HFF-Myc (cell line): ENCODE measurements at regions not wholly inside any gene's neighbourhood (a gene's known extent, or its start where the extent isn't known, plus 50 kb on each side); places are given as distances from the start of the nearest gene placed in this dataset.

Experiments
- DNase-seq: peaks from one replicate; pipeline ENCODE4 v3.0.0-alpha.2; 2011; ENCODE audit warnings: low read depth; ENCODE audit errors: extremely low read depth
- H3K4me3 ChIP-seq: replicated peaks from 2 replicates; pipeline ENCODE4 v1.5.1; 2011; ENCODE audit warnings: low read depth, mild to moderate bottlenecking, control low read depth, low read length
- TF ChIP-seq, protein P1 (sequence below): IDR thresholded peaks from 2 replicates; pipeline ENCODE4 v1.5.1; 2012; ENCODE audit warnings: mild to moderate bottlenecking, low read depth, low read length, control low read depth; ENCODE audit errors: missing control alignments

- TF ChIP-seq, protein P1, sequence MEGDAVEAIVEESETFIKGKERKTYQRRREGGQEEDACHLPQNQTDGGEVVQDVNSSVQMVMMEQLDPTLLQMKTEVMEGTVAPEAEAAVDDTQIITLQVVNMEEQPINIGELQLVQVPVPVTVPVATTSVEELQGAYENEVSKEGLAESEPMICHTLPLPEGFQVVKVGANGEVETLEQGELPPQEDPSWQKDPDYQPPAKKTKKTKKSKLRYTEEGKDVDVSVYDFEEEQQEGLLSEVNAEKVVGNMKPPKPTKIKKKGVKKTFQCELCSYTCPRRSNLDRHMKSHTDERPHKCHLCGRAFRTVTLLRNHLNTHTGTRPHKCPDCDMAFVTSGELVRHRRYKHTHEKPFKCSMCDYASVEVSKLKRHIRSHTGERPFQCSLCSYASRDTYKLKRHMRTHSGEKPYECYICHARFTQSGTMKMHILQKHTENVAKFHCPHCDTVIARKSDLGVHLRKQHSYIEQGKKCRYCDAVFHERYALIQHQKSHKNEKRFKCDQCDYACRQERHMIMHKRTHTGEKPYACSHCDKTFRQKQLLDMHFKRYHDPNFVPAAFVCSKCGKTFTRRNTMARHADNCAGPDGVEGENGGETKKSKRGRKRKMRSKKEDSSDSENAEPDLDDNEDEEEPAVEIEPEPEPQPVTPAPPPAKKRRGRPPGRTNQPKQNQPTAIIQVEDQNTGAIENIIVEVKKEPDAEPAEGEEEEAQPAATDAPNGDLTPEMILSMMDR = no peak
- H3K4me3 ChIP-seq = no peak overlapping the region
- DNase-seq = no peak
These were observed 433.7 kb upstream of the AMOT start for GRCh38 chrX:113274345-113274744.

- no peak overlapping the region for H3K4me3 ChIP-seq
- no peak for DNase-seq
- TF ChIP-seq, protein P1 = no peak
These were observed 428.6 kb upstream of the AMOT start for GRCh38 chrX:113269203-113269602.

DNA sequence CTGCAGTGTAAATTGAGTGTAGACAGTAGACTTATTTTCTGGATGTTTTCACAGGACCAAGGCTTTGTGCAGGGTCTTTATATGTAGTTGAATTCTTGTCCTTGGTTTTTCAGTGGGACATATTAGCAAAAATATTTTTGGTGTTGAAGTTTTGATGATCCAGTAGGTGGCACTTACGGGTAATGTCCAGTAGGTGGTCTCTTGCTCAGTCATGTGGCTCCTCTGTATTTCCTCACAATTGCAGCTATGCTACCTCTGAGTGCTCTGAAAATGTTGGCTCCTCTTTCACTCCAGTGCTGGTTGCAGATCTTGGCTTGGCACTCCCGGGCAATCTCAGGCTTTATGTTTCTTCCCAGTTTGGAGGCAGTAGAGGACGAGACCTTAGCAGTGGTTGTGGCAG, 419.8 kb upstream of the AMOT start:
- no peak overlapping the region for H3K4me3 ChIP-seq
- DNase-seq = no peak
- TF ChIP-seq, protein P1 = no peak

GRCh38 chrX:113222305-113222704, 381.7 kb upstream of the AMOT start:
- H3K4me3 ChIP-seq = no peak overlapping the region
- TF ChIP-seq, protein P1 = no peak
- DNase-seq = no peak

- DNase-seq = no peak
- TF ChIP-seq, protein P1 = no peak
- H3K4me3 ChIP-seq = no peak overlapping the region
These were observed 371.4 kb upstream of the AMOT start for GRCh38 chrX:113212052-113212451.

GRCh38 chrX:113202601-113203000, 362.0 kb upstream of the AMOT start:
- no peak for DNase-seq
- TF ChIP-seq, protein P1 = no peak
- no peak overlapping the region for H3K4me3 ChIP-seq

DNA sequence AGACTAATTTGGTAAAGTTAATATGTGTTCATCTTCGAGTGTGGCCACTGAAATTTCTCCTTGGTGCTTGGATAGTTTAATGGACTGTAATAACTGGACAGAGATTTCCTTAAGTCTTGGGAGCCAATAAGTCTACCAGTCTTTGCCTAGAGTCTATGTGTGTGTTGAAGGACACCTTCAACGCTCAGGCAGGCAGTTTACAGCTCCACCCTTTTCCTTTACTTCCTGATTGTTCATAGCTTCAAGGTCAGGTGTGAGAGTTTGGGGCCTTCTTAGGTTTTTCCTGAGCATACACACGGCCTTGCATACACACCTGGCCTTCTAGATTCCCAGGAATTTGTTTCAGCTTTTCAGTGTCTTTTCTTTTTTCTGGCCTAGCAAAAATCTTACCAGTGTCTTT, 355.3 kb upstream of the AMOT start:
- no peak for DNase-seq
- TF ChIP-seq, protein P1 = no peak

More for the DNA sequence above, 355.3 kb upstream of the AMOT start:
- no peak overlapping the region for H3K4me3 ChIP-seq
